ENCODE measurements at regions not wholly inside any gene's neighbourhood (a gene's known extent, or its start where the extent isn't known, plus 50 kb on each side); places are given as distances from the start of the nearest gene placed in this dataset.

DNA sequence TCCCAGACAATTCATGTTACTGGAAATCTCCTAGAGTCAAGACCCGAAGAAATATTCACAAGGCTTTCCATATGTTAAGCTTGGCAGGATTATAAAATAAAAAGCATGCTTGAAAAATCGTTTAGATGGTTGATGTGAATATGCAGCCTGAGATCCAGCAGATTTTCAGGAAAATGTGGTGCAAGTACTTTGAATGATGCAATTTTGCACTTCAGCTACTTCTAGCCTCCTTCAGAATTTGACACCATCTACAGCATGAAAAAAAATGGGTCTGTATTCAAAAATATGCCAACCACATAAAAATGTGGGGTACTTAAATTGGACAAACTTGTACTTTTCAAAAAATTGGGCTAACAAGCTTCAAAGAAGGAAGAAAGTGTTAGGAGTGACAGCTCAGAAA is 340.6 kb upstream of the DCC start:
- DNase-seq (ENCODE audit: extremely low read depth, low read depth, low spot score): no peak

DNA sequence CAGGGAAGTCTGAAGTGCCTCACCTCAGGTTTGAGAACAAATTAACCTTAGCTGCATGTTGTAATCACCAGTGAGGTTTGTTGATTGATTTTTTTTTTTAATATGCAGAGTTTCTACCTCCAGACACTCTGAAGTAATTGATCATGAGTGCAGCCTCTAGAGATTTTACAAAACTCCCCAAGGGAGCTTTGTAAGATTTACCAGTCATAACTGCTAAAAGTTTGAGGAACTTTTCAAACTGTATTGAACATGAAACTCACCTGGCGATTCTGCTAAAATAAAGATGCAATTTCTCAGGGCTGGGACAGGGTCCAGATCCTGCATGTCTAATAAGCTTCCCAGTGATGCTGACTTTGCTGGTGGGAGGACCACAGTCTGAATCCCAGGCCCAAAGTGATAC is 339.6 kb upstream of the DCC start:
- DNase-seq (ENCODE audit: extremely low read depth, low read depth, low spot score): no peak

DNA sequence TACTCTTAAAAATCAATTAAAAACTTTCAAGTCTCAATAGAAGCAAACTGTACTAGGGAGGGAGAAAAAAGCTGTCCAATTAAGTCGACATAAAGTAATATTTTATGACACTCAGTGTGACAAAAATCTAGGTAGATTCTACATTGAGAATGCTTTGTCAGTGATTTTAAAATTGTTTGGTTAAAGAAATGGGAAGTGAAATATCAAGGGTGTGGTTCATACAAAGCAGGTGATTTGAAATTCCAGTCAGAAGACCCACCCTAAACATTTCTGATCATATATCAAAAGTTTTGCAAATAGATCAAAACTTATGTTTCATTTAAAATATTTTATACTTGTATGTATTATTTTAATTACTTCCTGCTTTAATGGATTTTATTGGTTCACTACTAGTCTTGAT is 338.9 kb upstream of the DCC start:
- DNase-seq (ENCODE audit: extremely low read depth, low read depth, low spot score): no peak

DNA sequence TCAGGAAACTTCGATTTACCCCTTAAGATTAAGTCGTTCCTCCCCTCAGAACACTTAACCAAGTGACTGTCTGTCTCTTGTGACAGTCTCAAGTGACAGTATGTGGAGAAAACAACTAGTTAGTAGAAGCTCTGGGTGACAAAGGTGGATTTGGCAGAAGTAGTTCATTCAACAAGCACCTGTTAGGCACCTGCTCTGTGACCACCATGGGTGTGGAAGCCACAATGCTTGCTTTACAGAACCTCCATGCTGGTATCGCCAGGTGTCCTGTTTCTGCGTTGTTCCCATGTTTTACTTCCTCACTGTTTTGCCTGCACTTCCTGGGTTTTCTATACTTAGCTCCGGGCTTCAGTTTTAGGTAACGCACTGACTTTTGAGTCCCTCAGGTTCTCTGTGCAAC is 337.4 kb upstream of the DCC start:
- no peak for DNase-seq (ENCODE audit: extremely low read depth, low read depth, low spot score)

DNA sequence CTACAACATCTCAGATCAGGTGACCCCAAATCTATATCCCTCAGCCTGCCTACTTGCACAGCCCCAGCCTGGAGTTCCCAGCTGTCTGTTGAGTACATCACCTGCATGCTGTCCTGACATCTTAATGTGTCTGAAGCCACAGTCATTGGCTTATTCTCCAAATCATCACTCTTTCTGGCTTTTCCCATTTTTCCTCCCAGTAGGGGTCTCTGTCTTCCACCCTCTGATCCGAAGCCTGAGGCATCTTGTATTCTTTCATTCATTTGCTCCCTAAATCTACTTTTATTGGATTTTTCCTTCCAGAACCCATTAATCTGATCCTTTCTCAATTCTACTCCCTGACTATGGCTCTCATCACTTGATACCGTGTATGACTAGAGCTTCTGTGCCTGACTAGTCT is 332.9 kb upstream of the DCC start:
- no peak for DNase-seq (ENCODE audit: extremely low read depth, low read depth, low spot score)

DNA sequence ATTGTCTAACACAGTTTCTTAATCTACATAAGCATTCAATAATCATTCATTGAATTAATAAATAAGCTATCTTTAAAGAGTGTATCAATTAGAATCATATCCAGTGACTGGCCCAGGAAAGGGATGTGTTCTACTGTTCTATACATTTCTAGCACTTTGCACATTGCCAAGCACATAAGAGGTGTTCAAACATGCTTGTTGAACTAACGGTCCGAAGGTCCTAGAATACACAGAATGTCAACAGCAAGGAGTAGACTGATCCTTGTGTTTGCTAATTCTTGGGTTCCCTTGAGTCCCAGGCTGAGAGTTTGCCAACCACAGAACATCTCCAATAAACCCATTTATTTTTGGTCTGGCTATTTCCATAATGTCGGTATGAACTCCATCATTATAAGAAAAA is 331.7 kb upstream of the DCC start:
- no peak for DNase-seq (ENCODE audit: extremely low read depth, low read depth, low spot score)

DNA sequence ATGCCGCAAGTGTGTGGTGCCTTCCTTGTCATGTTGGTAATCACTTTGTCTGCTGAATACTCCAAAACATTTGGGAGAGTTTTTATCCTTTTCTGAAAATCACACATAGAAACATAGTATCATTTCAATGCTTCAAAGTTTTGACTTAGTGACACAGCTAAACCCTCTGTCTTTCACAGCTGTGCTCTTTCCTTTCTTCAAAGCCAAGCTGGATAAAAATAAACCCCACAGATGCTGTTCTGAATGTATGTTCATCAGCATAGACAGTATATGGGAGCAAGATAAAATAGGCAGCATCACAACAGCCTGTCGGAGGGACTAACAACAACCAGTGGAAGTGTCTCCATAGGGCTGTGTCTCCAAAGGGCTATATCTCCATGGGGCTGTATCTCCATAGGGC is 331.3 kb upstream of the DCC start:
- DNase-seq (ENCODE audit: extremely low read depth, low read depth, low spot score): no peak

DNA sequence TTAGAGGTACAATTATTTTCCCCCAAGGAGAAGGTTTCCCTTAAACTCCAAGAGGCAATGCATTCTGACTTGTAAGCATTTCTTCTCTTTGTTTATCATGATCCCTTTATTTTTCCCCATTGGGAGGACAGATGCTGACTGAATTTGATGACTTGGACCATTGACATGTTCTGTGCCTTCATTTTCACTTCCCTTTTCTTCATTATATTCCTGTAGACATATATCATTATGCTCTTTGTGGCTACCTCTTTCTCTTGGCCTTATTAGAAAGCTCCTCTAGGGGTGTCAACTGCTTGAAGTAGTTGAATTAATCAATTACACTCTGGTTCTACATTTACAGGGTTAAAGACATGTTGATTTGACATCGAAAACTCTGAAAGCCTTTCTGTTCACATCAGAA is 330.0 kb upstream of the DCC start:
- no peak for DNase-seq (ENCODE audit: extremely low read depth, low read depth, low spot score)

DNA sequence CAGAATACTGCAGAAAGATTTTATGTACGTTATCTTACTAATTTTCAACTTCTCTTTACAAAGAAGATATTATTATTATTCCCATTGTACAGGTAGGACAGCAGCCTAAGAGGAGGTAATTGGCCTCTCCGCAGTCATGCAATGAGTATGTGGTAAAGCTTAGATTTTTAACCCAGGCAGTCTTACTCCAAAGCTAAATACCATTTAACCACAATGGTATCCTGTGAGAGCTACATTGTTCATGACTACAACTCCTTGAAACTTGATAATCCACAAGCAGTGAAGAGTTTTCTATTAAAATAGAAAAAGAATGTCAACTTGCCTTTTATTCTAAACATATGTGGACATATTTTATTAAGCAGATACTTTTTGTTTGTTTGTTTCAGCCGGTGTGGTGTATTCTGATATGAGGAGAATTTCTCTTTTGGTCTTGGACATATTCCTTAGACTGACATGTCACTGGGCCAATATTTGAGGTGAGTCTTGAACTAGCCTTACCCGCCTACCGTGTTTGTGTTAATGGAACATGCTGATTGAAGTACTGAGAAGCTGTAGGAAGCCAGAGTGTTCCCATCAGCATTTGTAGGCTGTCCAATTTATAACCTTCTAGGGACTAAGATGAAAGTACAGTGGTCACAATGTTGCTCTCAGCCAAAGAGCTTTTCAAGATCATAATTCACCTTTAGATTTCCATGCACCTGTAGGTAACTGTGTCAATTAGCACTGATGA is 293.9 kb upstream of the DCC start:
- DNase-seq (ENCODE audit: extremely low read depth, low read depth, low spot score): no peak

DNA sequence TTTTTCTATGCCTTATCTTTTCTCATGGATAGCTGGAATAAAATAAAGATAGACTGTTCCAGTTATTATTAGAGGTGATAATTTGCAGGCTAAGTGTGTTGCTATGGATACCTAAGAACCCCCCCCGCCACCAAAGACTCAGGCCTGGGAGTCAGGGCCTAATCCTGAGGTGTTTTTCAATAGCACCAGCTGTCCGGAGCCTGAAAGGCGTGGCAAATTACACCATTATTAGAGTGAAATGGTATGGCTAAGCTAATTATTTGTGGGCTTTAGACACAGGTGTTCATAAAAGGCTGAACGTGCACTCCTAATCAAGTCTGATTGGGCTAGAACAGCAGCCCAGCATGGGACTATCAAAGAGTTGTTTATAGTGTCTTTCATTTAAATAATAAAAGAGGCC is 293.2 kb upstream of the DCC start:
- no peak for DNase-seq (ENCODE audit: extremely low read depth, low read depth, low spot score)

DNA sequence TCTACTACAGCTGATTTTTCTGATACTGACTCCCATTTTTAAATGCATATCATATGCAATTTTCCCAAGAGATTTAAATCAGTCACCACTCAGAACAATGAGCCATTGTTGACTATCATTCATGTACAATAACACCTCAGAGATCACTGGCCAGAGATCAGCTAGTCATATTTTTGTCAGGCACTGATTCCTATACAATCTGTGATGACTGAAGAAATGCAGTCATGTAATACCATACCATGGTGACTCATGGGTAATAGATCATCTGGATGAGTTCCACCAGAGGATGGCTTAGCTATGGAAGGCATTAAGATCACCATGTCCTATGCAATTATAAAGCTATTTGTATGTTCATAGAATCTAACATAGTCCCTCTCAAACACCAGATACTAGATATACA is 285.7 kb upstream of the DCC start:
- no peak for DNase-seq (ENCODE audit: extremely low read depth, low read depth, low spot score)

DNA sequence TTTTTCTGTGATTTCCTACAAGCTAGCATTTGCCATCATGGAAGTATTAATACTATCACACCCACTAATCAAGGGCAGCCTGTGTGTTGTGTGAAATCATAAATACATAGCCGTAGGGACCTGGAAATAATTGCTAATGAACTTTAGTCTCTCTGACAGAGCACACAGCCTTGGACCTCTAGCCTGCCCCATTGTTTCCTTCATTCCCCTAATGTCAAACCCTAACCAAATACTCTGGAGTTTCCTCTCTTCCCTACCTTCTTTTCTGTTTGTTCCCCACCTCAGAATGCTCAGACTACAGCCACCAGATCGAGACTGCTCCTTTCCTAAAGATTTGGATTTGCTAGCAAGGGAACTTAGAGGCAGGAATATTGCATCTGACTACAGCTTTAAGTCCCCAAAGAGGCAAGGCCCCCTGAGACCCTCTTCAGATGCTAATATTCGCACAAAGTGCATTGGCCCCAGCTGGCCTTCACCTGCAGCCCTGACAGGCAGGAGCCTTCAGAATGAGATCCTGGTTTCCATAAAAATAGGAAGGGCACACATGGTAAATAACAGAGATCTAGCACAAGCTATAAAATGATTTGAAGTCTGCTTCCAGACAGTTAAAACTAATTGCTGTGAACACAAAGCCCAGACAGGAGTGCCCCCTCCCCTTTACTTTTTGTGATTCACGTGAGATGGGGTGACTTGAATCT is 279.2 kb upstream of the DCC start:
- DNase-seq (ENCODE audit: extremely low read depth, low read depth, low spot score): no peak

DNA sequence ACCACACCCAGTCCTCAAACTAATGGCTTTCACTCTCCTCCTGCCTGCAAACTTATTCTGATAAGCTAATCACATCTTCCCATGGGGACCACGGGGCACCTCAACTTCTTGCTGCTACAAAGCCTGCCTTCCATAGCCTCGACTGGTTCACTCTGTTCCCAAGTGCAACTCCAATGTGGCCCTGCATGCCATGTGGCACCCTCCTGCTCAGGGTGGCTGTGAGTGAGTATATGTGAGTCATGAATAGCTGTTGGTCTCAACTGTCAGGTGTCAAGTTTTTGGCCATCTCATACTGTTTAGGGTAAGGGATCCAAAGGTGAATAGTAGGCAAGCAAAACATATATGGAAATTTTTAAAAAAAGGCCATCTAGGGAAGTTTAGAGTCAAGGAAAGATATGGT is 276.1 kb upstream of the DCC start:
- no peak for DNase-seq (ENCODE audit: extremely low read depth, low read depth, low spot score)

DNA sequence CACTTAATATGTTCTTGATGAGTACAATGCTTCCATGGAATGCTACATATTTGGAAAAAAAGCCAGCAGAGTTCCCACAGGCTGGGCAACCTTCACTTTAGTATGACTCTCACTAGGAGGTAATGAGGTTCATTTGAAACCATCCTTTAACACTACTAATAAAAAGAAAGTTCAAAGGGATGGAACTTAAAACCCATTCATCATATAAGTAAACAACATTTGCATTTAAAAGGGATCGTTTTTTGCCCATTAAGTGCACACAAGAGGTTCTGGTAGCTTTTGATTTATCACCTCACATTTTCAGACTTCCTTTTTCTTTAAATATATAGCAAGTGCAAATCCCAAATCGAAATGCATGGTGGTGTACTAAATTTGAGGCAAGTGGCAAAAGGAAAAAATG is 270.8 kb upstream of the DCC start:
- DNase-seq (ENCODE audit: extremely low read depth, low read depth, low spot score): no peak

DNA sequence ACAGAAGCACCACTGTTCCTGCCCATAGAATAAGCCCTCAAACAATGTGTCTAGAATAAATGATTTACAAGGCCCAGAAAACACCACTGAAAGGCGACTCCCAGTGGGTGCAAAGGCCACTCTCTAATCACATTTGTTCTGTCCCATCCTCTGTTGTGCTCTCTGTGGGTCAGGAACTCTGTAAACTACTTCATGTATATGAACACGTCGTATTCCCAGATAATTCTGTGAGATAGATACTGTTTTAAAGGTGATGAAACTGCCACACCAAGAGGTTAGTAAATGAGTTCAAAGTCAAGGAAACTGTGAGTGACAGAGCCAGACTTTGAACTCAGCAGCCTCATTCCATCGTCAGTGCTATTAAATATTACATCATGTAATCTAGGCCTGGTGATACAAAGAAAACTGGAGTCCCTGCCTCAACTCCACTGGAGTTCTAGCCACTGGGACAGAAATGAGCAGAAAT is 269.7 kb upstream of the DCC start:
- DNase-seq (ENCODE audit: extremely low read depth, low read depth, low spot score): no peak

DNA sequence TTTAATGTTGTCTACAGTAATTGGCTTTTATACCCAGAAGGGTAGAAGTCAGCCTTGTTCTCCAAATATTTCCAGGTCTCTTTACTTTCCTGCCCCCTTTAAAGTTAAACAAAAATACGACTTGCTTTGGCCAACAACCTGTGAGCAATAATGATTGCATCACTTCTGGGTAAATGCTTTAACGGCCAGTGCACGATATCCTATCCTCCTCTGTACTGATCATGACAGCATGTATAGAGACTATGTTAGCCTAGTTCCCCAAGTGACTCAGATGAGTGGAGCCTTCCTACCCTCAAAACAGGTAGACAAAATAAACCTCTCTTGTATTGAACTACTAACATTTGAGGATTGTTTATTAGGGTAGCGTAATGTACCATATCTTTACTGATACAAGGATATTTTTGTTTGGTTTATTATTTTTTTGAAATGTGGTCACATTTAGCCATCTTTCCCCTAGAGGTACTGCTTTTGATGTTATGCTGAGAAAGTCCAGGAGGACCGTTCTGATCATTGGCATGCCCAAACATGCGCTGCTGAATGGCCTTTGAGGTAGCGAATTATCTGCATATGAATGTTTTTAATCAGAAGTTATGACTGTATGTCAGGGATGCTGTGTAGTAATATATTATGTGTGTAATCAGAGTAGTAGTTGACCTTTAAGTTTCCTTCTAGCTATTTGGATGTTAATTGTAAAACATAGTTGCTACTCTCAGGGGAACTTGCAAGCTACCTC is 262.6 kb upstream of the DCC start:
- no peak for DNase-seq (ENCODE audit: extremely low read depth, low read depth, low spot score)

DNA sequence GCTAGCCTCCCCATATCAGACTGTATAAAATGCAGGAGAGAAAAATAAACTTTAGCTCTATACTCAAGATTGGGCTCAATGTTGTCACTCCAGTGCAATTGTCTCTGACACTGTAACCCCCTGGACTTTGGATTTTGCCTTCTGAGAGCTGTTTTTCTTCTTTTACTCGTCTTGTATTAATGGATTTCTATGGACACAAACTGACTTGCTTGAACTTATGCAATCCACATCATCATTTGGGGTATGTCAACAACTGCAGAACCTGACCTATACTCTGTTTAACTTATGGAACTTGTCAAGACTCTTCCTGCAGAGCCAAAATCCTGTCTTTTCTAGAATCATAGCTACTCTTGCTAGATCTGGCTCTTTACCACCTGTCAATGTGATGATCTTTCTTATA is 257.8 kb upstream of the DCC start:
- no peak for DNase-seq (ENCODE audit: extremely low read depth, low read depth, low spot score)

DNA sequence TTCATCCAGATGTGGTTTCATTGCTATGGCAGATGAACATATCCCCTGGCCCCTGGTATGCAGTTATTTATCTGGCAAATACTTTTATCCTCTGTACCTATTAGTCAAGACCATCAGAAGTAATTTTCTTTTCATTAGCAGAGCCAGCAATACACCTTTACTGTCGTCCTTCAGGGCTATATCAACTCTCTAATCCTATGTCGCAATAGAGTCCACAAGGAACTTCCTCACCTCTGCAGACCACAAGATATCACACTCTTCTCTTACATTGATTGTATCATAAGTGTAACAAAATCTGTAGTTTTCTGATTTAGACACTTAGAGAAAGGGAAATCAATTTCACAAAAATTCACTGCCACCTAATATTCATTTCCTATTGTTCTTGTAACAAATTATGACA is 252.9 kb upstream of the DCC start:
- DNase-seq (ENCODE audit: extremely low read depth, low read depth, low spot score): no peak

DNA sequence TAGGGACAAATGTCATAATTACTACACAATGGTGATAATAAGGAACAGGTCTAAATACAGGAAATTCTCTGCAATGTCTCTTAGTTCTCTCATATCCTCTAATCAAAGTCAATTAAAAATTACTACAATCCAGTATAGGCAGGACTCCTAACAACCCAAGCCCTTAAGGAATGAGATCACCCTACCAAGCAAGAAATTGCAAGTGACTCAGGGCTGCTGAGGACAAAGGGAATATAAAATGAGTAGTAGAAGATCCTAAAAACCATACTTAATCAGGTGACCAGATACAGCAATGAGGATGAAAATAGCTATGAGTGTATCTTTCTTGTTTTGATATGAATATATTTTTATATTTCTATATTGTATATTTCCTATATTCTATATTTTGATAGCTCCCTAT is 250.0 kb upstream of the DCC start:
- DNase-seq (ENCODE audit: extremely low read depth, low read depth, low spot score): no peak

DNA sequence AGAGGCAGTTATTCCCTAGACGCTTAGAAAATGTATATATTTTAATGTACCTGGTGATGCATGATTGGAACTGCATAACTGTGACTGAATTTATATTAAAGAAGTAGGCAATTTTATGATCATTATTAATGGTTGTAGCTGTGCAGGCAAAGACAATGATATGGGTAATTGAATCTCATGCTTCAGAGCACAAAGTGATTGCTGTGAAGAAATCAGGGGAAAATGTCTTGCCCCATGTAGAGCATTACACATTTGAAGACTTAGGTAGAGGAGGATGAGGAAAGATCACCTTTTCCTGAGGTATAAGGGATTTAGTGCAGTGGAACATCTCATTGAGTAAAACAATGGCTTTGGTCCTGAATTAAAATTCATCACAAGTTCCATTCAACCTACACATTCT is 246.8 kb upstream of the DCC start:
- DNase-seq (ENCODE audit: extremely low read depth, low read depth, low spot score): no peak

DNA sequence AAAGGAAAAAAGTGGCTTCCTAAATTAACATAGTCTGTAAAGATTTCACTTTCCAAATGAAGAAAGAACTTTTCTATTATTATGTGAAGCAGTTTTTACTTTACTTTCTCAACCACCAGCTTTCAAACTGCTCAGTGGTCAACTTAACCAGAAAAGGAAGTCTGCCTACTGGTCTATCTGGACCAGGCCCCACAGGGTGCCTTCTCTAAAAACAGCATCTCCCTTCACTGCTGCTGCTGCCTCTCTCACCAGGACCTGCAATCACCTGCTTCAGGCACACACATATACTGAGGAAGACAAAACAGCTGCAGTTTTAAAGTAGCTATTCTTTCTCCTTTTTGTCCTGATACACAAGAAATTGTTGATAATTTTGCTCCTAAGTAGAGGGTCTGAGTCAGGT is 221.3 kb upstream of the DCC start:
- no peak for DNase-seq (ENCODE audit: extremely low read depth, low read depth, low spot score)
